ENCODE measurements at regions not wholly inside any gene's neighbourhood (a gene's known extent, or its start where the extent isn't known, plus 50 kb on each side); places are given as distances from the start of the nearest gene placed in this dataset.
"Not testable (repeated sequence)": the region's sequence is repeated elsewhere in the genome, so short reads cannot be mapped to it uniquely, and the experiment has no call there.

DNA sequence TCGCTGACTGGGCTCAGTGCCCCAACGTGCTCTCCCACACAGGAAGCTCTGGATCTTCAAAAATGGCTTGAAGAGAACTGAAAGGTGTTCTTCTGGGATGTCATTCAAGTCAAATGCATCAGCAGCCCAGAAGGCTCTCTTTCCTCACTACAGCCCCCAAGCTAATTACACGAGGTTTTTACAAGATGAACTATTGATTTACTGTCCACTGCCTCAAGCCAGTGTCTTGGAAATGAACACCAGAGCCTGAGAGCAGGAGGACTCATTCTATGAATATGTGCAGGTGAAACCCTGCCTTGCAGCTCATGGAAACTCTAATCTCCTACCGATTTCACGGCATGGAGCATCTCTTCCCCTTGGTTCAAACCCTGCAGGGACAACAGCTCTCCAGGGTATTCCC is 98.9 kb upstream of the CST7 start:
- H3K9ac ChIP-seq (ENCODE audit: low read depth in 1 of 2, low read length in 2 of 2): no peak overlapping the region
- no peaks in the 10 kb centered on the region for H3K36me3 ChIP-seq (ENCODE audit: control insufficient read depth in 2 of 2, insufficient read depth in 2 of 2, low read length in 2 of 2)
- H3K4me1 ChIP-seq (ENCODE audit: control insufficient read depth in 2 of 2, insufficient read depth in 2 of 2, low read length in 2 of 2): no peaks in the 10 kb centered on the region
- H3K27me3 ChIP-seq (ENCODE audit: control insufficient read depth in 2 of 2, insufficient read depth in 2 of 2, low read length in 2 of 2): no peaks in the 10 kb centered on the region
- no peak overlapping the region for H3K27ac ChIP-seq (ENCODE audit: low read depth in 2 of 2, low read length in 2 of 2)
- peaks cover 0 to 4% of the 10 kb centered on the region in 2 donors for H3K9me3 ChIP-seq (ENCODE audit: control insufficient read depth in 2 of 2, low read length in 2 of 2)
- H3K4me3 ChIP-seq (ENCODE audit: low read length in 2 of 2): no peak overlapping the region

DNA sequence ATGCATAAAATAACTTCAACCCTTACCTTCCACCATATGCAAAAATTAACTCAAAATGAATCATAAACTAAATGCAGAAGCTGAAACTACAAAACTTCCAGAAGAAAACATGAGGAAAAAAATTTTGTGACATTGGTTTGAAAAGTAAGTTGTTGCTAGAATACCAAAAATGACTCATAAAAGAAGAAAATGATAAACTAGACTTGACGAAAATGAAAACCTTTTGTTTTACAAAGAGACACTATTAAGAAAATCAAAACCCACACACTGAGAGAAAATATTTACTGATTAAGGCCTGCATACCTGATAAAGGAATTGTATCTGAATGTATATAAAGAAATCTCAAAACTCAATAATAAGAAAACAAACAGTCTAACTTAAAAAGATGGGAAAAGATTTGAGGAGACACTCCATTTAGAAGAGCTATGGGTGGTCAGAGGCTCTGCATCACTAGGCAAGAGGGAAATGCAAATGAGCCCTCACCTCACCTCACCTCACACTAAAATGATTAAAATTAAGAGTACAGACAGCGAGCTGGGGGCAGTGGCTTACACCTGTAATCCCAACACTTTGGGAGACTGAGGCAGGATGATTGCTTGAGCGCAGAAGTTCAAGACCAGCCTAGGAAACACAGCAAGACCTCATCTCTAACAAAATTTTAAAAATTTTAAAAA is 97.6 kb upstream of the CST7 start:
- no peak overlapping the region for H3K27ac ChIP-seq (ENCODE audit: low read depth in 2 of 2, low read length in 2 of 2)
- H3K27me3 ChIP-seq (ENCODE audit: control insufficient read depth in 2 of 2, insufficient read depth in 2 of 2, low read length in 2 of 2): no peaks in the 10 kb centered on the region
- H3K9ac ChIP-seq (ENCODE audit: low read depth in 1 of 2, low read length in 2 of 2): no peak overlapping the region
- no peaks in the 10 kb centered on the region for H3K36me3 ChIP-seq (ENCODE audit: control insufficient read depth in 2 of 2, insufficient read depth in 2 of 2, low read length in 2 of 2)
- H3K4me3 ChIP-seq (ENCODE audit: low read length in 2 of 2): no peak overlapping the region
- peaks cover 0 to 4% of the 10 kb centered on the region in 2 donors for H3K9me3 ChIP-seq (ENCODE audit: control insufficient read depth in 2 of 2, low read length in 2 of 2)
- no peaks in the 10 kb centered on the region for H3K4me1 ChIP-seq (ENCODE audit: control insufficient read depth in 2 of 2, insufficient read depth in 2 of 2, low read length in 2 of 2)

DNA sequence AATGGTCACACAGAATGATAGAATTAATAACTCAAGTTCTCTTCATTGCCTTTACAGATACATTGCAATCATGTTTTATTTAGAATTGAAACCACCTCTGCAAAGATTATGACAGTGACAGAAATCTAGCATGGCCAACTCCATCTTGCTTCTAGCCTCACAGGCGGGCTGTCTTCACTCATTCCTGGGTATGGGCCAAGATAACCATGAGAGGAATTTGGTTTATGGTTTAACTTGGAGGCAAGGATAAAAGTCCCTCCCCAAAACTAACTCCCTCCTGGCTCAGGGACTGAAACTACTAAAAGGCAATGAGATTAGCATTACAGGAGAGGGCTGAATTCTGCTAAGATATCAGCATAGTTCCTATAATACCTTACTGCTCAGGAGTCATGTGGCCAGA is 95.2 kb upstream of the CST7 start:
- Histone ChIP-seq H3K4me1 (ENCODE audit: control insufficient read depth in 2 of 2, insufficient read depth in 2 of 2, low read length in 2 of 2) (no peaks in the 10 kb centered on the region), H3K27ac (ENCODE audit: low read depth in 2 of 2, low read length in 2 of 2) (no peak overlapping the region), H3K27me3 (ENCODE audit: control insufficient read depth in 2 of 2, insufficient read depth in 2 of 2, low read length in 2 of 2) (no peaks in the 10 kb centered on the region), H3K9me3 (ENCODE audit: control insufficient read depth in 2 of 2, low read length in 2 of 2) (peaks cover 0 to 4% of the 10 kb centered on the region in 2 donors), H3K9ac (ENCODE audit: low read depth in 1 of 2, low read length in 2 of 2) (no peak overlapping the region), H3K36me3 (ENCODE audit: control insufficient read depth in 2 of 2, insufficient read depth in 2 of 2, low read length in 2 of 2) (no peaks in the 10 kb centered on the region), H3K4me3 (ENCODE audit: low read length in 2 of 2) (no peak overlapping the region)

DNA sequence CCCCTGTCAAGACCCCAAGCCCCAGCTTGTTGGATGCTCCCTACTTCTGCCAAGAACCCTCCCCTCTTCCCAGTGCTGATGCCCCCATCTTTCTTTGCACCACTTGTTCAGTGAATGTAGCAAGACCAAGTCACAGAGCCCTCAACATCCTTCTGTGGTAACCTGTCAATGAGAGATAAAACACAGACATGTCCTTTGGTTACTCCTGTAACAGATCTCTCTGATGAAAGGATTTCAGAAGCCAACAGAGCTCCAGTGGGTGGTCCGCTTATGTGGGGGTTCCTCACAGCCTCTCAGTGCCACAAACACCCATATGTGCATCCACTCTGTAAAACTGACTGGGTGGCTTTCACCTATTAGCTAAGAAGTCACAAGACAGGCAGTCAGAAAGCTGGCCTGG is 93.2 kb upstream of the CST7 start:
- Histone ChIP-seq H3K27me3 (ENCODE audit: control insufficient read depth in 2 of 2, insufficient read depth in 2 of 2, low read length in 2 of 2) (no peaks in the 10 kb centered on the region), H3K9me3 (ENCODE audit: control insufficient read depth in 2 of 2, low read length in 2 of 2) (peaks cover 0 to 4% of the 10 kb centered on the region in 2 donors), H3K36me3 (ENCODE audit: control insufficient read depth in 2 of 2, insufficient read depth in 2 of 2, low read length in 2 of 2) (no peaks in the 10 kb centered on the region), H3K9ac (ENCODE audit: low read depth in 1 of 2, low read length in 2 of 2) (no peak overlapping the region), H3K27ac (ENCODE audit: low read depth in 2 of 2, low read length in 2 of 2) (no peak overlapping the region), H3K4me3 (ENCODE audit: low read length in 2 of 2) (no peak overlapping the region), H3K4me1 (ENCODE audit: control insufficient read depth in 2 of 2, insufficient read depth in 2 of 2, low read length in 2 of 2) (no peaks in the 10 kb centered on the region)

DNA sequence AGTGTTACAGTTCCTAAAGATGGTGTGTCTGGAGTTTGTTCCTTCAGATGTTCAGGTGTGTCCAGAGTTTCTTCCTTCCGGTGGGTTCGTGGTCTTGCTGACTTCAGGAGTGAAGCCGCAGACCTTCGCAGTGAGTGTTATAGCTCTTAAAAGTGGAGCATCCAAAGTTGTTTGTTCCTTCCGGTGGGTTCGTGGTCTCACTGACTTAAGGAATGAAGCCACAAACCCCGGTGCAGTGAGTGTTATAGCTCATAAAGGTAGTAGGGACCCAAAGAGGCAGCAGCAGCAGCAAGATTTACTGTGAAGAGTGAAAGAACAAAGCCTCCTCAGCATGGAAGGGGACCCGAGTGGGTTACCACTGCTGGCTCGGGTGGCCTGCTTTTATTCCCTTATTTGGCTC is 90.6 kb upstream of the CST7 start:
- H3K9me3 ChIP-seq (ENCODE audit: control insufficient read depth in 2 of 2, low read length in 2 of 2); H3K4me3 ChIP-seq (ENCODE audit: low read length in 2 of 2); H3K27me3 ChIP-seq (ENCODE audit: control insufficient read depth in 2 of 2, insufficient read depth in 2 of 2, low read length in 2 of 2); H3K4me1 ChIP-seq (ENCODE audit: control insufficient read depth in 2 of 2, insufficient read depth in 2 of 2, low read length in 2 of 2); H3K27ac ChIP-seq (ENCODE audit: low read depth in 2 of 2, low read length in 2 of 2); H3K36me3 ChIP-seq (ENCODE audit: control insufficient read depth in 2 of 2, insufficient read depth in 2 of 2, low read length in 2 of 2); H3K9ac ChIP-seq (ENCODE audit: low read depth in 1 of 2, low read length in 2 of 2): not testable (repeated sequence)

DNA sequence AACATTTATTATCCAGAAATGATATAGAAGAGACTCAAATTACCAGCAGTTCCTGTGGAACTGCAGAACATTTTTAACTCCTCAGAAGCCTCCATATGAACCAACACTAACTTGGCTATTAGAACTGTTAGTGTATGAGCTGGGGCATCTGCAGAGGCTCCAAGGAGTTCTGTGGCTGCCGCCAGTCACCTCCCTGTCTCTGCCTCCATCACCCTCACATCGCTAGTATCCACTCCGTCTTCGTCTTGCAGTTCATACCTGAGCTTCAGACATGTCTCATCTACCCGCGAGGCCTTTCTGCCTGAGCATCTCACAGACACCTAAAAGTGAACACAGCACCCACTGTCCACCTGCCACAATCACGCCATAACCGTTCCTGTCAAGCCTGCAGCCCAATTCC is 89.5 kb upstream of the CST7 start:
- Histone ChIP-seq H3K4me3 (ENCODE audit: low read length in 2 of 2) (no peak overlapping the region), H3K9me3 (ENCODE audit: control insufficient read depth in 2 of 2, low read length in 2 of 2) (peaks cover 0 to 1% of the 10 kb centered on the region in 2 donors), H3K27me3 (ENCODE audit: control insufficient read depth in 2 of 2, insufficient read depth in 2 of 2, low read length in 2 of 2) (no peaks in the 10 kb centered on the region), H3K4me1 (ENCODE audit: control insufficient read depth in 2 of 2, insufficient read depth in 2 of 2, low read length in 2 of 2) (no peaks in the 10 kb centered on the region), H3K36me3 (ENCODE audit: control insufficient read depth in 2 of 2, insufficient read depth in 2 of 2, low read length in 2 of 2) (no peaks in the 10 kb centered on the region), H3K27ac (ENCODE audit: low read depth in 2 of 2, low read length in 2 of 2) (no peak overlapping the region), H3K9ac (ENCODE audit: low read depth in 1 of 2, low read length in 2 of 2) (no peak overlapping the region)

DNA sequence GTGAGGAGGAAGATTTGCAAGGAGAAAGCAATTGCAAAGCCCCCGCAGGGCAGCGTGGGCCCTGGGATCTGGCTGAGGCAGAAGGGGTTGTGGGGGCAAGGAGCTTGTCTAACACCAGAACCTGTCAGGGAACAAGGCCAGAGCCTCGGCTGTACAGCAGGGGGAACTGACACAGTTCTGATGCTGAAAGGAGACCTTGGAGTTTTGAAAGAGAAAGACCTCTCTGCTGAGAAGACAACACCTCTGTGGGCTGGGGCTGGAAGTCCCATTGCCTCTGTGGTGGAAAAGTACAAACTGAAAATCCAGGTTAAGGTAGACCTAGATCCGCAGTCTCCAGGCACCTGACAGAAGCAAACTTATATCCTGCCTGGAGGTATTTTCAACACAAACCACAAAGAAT is 86.9 kb upstream of the CST7 start:
- no peak overlapping the region for H3K27ac ChIP-seq (ENCODE audit: low read depth in 2 of 2, low read length in 2 of 2)
- no peaks in the 10 kb centered on the region for H3K4me1 ChIP-seq (ENCODE audit: control insufficient read depth in 2 of 2, insufficient read depth in 2 of 2, low read length in 2 of 2)
- H3K9ac ChIP-seq (ENCODE audit: low read depth in 1 of 2, low read length in 2 of 2): no peak overlapping the region
- no peaks in the 10 kb centered on the region for H3K36me3 ChIP-seq (ENCODE audit: control insufficient read depth in 2 of 2, insufficient read depth in 2 of 2, low read length in 2 of 2)
- H3K4me3 ChIP-seq (ENCODE audit: low read length in 2 of 2): no peak overlapping the region
- no peaks in the 10 kb centered on the region for H3K9me3 ChIP-seq (ENCODE audit: control insufficient read depth in 2 of 2, low read length in 2 of 2)
- H3K27me3 ChIP-seq (ENCODE audit: control insufficient read depth in 2 of 2, insufficient read depth in 2 of 2, low read length in 2 of 2): no peaks in the 10 kb centered on the region

DNA sequence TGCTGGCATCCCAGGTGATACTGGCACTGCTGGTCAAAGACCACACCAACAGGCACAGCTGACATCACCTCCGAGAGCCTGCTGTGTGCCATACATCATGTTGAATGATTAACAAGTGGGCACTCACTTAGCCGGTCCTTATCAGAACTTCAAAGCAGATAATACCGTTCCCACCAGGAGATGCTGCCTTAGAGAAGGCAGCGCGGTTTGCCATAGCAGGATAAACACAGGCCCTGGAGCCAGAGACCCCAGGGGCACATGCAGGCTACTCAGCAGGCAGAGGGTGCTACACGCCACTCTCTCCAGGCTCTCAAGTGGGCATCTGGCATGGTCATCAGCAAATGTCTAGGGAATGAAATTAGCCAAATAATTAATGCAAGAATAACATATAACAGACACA is 86.5 kb upstream of the CST7 start:
- no peak overlapping the region for H3K4me3 ChIP-seq (ENCODE audit: low read length in 2 of 2)
- no peaks in the 10 kb centered on the region for H3K27me3 ChIP-seq (ENCODE audit: control insufficient read depth in 2 of 2, insufficient read depth in 2 of 2, low read length in 2 of 2)
- H3K36me3 ChIP-seq (ENCODE audit: control insufficient read depth in 2 of 2, insufficient read depth in 2 of 2, low read length in 2 of 2): no peaks in the 10 kb centered on the region
- no peak overlapping the region for H3K9ac ChIP-seq (ENCODE audit: low read depth in 1 of 2, low read length in 2 of 2)
- no peaks in the 10 kb centered on the region for H3K4me1 ChIP-seq (ENCODE audit: control insufficient read depth in 2 of 2, insufficient read depth in 2 of 2, low read length in 2 of 2)
- H3K27ac ChIP-seq (ENCODE audit: low read depth in 2 of 2, low read length in 2 of 2): no peak overlapping the region
- H3K9me3 ChIP-seq (ENCODE audit: control insufficient read depth in 2 of 2, low read length in 2 of 2): no peaks in the 10 kb centered on the region

DNA sequence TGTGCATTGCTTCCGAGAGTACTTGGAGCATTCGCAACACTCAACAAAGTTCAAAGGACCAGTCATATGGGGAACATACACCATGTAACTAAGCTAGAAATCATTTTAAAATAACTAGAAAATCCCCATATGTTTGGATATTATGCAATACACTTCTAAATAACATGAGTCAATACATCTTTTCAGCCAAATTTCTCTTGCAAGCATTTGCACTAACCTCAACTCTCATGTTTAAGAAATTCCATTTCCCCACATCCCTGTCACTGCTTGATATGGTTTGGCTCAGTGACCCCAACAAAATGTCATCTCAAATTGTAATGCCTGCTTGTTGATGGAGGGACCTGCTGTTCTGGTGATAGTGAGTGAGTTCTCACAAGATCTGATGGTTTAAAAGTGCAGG is 85.7 kb upstream of the CST7 start:
- H3K9me3 ChIP-seq (ENCODE audit: control insufficient read depth in 2 of 2, low read length in 2 of 2): no peaks in the 10 kb centered on the region
- H3K27ac ChIP-seq (ENCODE audit: low read depth in 2 of 2, low read length in 2 of 2): no peak overlapping the region
- H3K9ac ChIP-seq (ENCODE audit: low read depth in 1 of 2, low read length in 2 of 2): no peak overlapping the region
- no peaks in the 10 kb centered on the region for H3K27me3 ChIP-seq (ENCODE audit: control insufficient read depth in 2 of 2, insufficient read depth in 2 of 2, low read length in 2 of 2)
- H3K4me1 ChIP-seq (ENCODE audit: control insufficient read depth in 2 of 2, insufficient read depth in 2 of 2, low read length in 2 of 2): no peaks in the 10 kb centered on the region
- no peaks in the 10 kb centered on the region for H3K36me3 ChIP-seq (ENCODE audit: control insufficient read depth in 2 of 2, insufficient read depth in 2 of 2, low read length in 2 of 2)
- no peak overlapping the region for H3K4me3 ChIP-seq (ENCODE audit: low read length in 2 of 2)

DNA sequence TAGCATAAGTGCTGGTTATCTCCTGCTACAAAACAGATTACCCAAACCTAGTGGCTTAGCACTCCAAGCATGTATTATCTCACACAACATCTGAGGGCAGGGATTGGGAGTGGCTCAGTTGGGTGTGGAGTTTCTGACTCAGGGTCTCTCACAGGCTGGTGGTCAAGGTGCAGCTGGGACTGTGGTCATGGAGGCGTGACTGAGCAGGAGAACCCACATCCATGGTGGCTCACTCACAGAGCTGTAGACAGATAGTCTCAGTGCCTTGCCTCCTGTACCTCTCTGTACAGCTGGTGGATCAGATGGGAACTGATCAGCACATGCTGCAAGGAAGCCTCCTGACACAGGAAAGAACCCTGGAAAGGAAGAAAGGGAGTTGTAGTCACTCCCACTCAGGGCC is 83.1 kb upstream of the CST7 start:
- Histone ChIP-seq H3K27ac (ENCODE audit: low read depth in 2 of 2, low read length in 2 of 2) (no peak overlapping the region), H3K4me1 (ENCODE audit: control insufficient read depth in 2 of 2, insufficient read depth in 2 of 2, low read length in 2 of 2) (no peaks in the 10 kb centered on the region), H3K27me3 (ENCODE audit: control insufficient read depth in 2 of 2, insufficient read depth in 2 of 2, low read length in 2 of 2) (no peaks in the 10 kb centered on the region), H3K4me3 (ENCODE audit: low read length in 2 of 2) (no peak overlapping the region), H3K9ac (ENCODE audit: low read depth in 1 of 2, low read length in 2 of 2) (no peak overlapping the region), H3K36me3 (ENCODE audit: control insufficient read depth in 2 of 2, insufficient read depth in 2 of 2, low read length in 2 of 2) (no peaks in the 10 kb centered on the region), H3K9me3 (ENCODE audit: control insufficient read depth in 2 of 2, low read length in 2 of 2) (no peaks in the 10 kb centered on the region)

DNA sequence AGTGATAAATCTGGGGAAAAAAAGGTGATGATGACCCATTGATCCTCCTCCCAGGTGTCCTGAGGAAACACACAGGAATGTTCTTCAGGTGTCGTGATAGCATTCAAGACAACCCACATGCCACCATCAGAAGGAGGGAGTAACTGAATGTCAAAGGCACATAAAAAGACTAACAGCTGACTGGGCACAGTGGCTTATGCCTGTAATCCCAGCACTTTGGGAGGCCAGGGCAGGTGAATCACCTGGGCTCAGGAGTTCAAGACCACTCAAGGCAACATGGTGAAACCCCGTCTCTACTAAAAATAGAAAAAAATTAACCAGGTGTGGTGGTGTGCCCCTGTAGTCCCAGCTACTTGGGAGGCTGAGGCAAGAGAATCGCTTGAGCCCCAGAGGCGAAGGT is 82.3 kb upstream of the CST7 start:
- Histone ChIP-seq H3K9ac (ENCODE audit: low read depth in 1 of 2, low read length in 2 of 2) (no peak overlapping the region), H3K27ac (ENCODE audit: low read depth in 2 of 2, low read length in 2 of 2) (no peak overlapping the region), H3K4me3 (ENCODE audit: low read length in 2 of 2) (no peak overlapping the region), H3K27me3 (ENCODE audit: control insufficient read depth in 2 of 2, insufficient read depth in 2 of 2, low read length in 2 of 2) (no peaks in the 10 kb centered on the region), H3K4me1 (ENCODE audit: control insufficient read depth in 2 of 2, insufficient read depth in 2 of 2, low read length in 2 of 2) (no peaks in the 10 kb centered on the region), H3K9me3 (ENCODE audit: control insufficient read depth in 2 of 2, low read length in 2 of 2) (no peaks in the 10 kb centered on the region), H3K36me3 (ENCODE audit: control insufficient read depth in 2 of 2, insufficient read depth in 2 of 2, low read length in 2 of 2) (no peaks in the 10 kb centered on the region)

All from mucosa of rectum (tissue), 2 donors.